ENCODE measurements at regions not wholly inside any gene's neighbourhood (a gene's known extent, or its start where the extent isn't known, plus 50 kb on each side); places are given as distances from the start of the nearest gene placed in this dataset.

DNA sequence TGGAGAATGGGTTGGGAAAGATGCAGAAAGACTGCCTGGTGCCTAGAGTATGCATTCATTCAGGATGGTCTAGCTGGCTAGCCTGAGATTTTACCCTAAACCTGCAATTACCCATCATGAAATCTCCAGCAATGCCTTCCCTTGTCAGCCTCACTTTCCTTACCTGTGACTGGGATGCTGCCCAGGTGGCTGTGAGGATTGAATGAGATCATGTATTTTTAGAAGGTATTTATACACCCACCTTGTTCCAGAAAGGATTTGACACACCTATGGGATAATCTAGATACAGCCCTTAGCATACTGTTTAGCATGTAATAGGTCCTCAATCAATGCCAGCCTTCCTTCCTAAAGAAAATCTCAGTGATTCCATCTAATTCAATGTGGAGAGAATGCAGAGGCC lies 561.4 kb downstream of the CDK5RAP2 start:
- DNase-seq (ENCODE audit: extremely low read depth in 1 of 2, low read depth in 1 of 2): no peak

DNA sequence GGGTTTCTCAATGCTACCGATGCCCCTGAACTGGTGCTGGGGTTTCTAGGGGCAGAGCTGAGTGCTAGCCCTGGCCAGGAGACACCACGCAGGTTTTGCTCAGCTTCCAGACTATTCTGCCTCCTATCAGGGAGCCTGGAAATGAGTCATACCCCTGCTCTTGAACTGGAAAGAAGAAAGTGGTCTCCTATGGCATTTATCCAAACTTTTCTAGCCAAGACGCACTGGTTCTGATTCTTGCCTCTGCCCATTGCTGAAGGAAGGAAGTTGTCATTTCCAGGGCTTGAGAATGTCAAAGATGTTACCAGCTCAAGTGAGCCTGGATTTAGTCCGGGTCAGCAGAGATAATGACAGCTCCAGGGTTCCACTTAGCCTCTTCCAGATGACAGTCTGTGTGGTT lies 561.9 kb downstream of the CDK5RAP2 start:
- no peak for DNase-seq (ENCODE audit: extremely low read depth in 1 of 2, low read depth in 1 of 2)

DNA sequence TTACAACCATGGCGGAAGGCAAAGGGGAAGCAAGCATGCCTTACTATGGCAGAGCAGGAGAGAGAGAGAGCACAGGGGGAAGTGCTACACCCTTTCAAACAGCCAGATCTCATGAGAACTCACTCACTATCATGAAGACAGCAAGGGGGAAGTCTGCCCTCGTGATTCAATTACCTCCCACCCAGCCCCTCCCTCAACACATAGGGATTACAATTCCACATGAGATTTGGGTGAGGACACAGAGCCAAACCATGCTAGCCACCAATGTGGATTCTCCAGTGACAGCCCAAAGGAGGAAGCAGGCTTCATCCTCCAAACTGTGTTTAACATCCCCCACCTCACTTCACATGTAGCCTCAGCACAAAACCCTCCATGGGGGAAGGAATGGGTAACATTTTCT lies 563.7 kb downstream of the CDK5RAP2 start:
- DNase-seq (ENCODE audit: extremely low read depth in 1 of 2, low read depth in 1 of 2): no peak

DNA sequence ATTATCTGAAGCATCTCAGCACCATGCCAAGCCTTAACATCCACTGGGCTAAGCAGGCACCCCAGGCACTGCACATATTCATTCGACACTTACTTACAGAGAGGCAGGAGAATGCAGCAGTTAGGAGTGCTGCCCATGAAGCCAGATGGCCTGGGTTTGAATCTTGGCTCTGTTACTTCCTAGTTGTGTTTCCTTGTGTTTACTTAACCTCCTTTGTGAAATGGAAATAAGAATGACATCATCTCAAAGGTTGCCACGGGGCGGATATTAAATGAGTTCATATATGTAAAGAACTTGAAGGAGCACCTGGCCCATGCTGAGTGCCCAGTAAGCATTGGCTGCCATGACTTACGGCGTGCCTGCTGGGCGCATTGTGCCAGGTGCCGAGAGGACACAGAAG lies 565.2 kb downstream of the CDK5RAP2 start:
- DNase-seq (ENCODE audit: extremely low read depth in 1 of 2, low read depth in 1 of 2): no peak

DNA sequence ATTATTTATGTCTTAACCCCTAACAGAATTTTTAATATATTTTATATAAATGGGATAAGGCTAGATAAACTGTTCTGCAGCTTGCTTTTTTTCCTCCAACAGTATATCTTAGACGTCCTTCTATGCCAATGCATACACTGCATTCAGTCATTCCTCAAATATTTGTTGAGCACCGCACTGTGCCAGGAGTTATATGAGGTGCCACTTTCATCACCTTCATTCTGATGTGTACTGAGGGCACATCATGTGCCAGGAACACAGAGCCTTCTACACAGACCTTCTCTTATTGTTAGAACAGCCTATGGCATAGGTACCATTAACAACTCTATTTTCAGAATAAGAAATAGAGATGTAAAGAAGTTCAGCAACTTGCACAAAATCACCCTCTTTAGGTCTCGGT lies 570.1 kb downstream of the CDK5RAP2 start:
- DNase-seq (ENCODE audit: extremely low read depth in 1 of 2, low read depth in 1 of 2): no peak

DNA sequence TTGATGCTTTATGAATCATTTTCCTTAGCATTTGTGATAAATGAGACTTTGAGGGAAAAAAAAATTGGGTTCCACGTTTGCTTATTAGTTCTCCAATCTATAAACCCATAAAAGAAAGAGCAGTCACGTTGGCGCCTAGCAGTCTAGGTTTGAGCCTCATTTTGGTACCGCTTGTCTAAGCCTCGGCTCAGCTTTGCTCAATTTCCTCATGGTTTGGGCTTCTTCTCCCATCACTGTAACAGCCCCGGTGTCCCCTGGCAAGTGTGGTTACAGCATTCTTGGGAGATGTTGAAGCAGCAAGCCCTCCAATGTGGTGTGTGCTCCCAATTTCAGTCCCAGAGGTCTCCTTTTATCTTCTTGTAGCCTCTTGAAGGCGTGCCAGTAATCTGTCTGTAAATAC lies 578.4 kb downstream of the CDK5RAP2 start:
- DNase-seq (ENCODE audit: extremely low read depth in 1 of 2, low read depth in 1 of 2): no peak

DNA sequence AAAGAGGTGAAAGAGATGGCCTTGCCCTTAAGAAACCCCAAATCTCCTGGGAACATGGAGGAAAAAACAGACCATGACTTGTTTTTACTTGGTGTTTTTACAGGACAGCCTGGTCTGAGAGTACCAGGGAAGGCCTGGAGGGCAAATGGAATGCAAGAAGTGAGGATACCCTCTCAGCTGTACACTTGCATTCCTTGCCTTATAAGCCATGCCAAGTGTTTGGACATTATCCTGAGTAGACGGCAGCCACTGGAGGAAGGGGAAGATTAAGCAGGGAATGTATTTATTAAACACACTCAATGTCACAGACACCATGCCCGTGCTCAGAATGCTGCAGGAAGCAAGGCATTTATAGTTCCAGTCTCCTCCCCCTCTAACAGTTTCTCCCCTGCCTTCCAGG lies 581.4 kb downstream of the CDK5RAP2 start:
- no peak for DNase-seq (ENCODE audit: extremely low read depth in 1 of 2, low read depth in 1 of 2)

DNA sequence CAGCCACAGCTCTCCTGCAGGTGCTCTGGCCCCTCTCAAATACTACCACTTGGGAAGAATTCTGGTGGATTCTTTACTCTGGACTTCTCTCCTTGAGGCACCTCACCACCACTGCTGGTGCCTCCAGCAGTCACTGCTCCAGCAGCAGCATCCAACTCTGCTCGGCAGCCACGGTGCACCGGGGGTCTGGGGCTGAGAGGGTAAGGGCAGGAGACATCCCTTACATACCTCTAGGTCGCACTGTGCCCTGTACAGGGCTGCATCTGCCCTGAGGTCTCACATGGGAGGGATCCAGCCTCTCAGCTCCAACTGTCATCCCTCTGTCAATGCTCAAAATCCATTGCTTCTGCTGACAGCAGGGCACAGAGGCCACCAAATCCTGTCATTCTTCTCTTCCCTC lies 588.2 kb downstream of the CDK5RAP2 start:
- DNase-seq (ENCODE audit: extremely low read depth in 1 of 2, low read depth in 1 of 2): no peak

DNA sequence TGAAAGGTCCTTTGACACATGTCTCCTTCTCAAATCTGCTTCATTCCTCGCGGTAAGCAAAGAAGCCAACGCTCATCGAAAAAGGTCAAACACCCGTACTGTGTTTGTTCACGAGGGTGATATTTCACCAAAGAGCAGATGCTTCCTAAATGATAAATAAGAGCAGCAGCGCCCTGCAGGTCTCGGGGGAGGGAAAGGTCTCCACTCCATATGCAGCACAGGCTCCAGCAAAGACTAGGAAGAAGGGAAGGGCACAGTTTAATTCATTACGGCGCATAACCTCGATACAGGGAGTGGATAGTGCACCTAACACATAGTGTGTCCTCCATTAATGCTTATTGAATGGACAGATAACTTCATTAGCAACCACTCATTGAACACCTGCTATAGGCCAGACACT lies 593.3 kb downstream of the CDK5RAP2 start:
- no peak for DNase-seq (ENCODE audit: extremely low read depth in 1 of 2, low read depth in 1 of 2)

DNA sequence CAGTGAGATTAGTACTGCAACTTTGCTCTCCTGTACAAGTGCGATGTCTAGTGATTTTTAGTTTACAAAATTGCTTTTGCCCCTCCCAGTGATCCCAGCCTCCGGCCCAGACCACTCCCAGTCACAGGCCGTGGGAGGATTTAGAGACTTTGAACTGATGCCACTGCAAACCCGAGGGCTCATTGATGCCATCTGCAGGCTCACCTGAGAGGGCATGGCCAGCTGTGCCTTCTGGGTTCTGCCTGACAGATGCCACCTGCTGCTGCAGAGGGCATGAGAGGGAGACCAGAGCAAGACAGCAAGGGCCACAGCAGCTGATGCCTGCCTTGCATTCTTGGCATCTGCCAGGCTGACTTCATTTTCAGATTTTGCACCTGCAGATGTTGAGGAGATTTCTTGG lies 593.8 kb downstream of the CDK5RAP2 start:
- no peak for DNase-seq (ENCODE audit: extremely low read depth in 1 of 2, low read depth in 1 of 2)

DNA sequence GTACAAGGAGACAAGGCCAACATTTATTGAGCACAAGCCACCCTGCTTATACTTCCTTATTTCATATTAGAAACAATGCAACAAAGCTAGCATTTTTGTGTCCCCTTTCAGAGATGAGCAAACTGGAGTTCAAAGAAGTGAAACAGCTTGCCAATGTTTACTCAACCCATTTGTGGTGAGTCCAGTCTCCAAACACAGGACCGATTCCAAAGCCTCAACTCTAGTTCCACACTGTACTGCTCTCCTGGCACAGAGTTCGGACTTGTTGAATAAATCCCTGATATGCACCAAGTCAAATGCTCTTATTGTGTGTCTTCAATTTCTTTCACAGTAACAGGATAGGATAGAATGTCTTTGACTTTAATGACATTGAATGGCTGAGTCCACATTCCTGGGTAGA lies 604.8 kb upstream of the BRINP1 start:
- no peak for DNase-seq (ENCODE audit: extremely low read depth in 1 of 2, low read depth in 1 of 2)

DNA sequence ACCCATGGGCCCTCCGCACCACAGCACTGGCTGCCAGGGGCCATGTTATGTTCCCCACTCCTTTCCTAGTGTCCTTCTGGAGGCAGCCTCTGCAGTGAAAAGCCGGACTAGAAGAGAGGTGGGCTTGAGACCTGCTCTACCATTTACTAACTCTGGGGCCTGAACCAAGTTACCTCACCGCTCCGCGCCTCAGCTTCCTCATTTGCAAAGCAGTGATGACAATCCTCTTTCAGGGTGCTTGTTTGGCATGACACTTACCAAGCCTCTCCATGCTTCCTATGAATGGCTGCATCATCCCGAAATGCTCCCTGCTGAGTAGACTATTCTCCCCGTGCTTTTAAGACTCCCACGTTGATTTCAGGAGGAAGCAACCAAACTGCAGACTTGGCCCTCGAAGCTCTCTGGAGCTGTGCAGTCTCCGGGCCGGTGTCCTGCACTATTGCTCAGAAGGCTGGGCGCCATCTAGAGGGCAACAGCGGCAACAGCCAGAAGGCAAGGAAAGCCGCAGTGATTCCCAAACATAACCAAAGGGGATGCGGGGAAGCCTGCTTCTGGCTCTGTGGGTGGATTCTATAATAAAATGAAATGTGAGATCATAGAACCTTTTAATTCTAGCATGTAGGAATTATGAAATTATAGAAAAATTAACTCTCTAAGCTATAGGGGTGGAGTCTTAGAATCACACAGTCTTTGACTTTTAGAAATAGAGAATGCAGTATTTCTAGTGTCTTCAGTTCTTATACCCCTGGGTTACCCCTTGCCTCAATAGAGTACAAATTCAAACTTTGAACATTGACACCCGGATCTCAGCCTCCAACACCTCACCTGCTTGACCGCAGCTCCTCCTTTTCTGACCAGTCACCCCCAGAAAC lies 599.8 kb upstream of the BRINP1 start:
- DNase-seq (ENCODE audit: extremely low read depth in 1 of 2, low read depth in 1 of 2): peak in 1 of 2 donors; percentile 5

DNA sequence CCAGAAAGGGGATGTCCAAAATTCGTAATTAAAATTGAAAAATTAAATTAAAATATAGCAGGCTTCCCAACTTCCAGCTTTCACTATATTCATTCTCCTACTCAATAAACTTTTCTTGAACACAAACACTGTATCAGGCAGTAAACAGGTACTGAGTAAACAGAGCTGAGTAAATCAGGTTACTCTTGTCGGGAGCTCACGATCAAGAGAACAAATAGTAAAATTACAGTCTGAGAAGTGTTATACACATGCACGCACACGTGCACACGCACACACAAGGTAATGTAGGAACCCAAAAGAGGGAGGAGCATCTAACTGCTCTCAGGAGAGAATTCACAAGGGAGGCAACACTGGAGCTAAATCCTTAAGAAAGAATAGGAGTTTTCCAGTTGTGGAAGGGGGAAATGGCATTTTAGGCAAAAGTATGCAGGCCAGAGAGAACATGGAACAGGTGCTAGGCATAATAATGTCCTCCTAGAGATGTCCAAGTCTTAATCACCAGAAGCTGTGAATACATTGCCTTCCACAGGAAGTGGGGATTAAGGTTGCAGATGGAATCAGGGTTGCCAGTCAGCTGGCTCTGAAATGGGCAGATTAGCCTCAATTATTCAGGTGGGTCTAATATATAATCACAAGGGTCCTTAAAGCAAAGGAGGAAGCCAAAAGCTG lies 598.8 kb upstream of the BRINP1 start:
- DNase-seq (ENCODE audit: extremely low read depth in 1 of 2, low read depth in 1 of 2): no peak

DNA sequence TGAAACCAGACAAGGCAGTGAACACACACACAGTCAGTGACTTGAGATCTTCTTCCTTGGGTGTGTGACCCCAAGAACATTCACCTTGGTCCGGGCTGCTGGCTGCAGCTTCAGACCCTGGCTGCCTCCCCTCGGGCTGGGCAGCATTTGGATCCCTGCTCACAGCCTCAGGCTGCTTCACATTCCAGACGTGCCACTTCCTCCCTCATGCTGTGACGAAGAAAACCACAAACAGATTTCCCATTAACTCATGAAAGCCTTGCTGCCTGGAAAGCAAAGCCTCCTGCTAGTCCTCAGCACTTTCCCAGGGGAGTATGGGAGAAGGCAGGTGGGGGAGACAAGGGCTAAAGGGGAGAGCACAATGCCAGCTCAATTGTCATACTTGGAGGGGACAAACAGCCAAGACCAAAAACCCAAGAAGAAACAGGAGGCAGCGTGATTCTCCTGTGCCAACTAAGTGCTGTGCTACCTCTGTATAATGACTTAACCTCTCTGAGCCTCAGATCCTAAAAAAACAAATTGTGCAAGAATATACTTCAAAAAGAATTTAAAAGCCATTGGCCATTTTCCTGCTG lies 594.6 kb upstream of the BRINP1 start:
- DNase-seq (ENCODE audit: extremely low read depth in 1 of 2, low read depth in 1 of 2): no peak

DNA sequence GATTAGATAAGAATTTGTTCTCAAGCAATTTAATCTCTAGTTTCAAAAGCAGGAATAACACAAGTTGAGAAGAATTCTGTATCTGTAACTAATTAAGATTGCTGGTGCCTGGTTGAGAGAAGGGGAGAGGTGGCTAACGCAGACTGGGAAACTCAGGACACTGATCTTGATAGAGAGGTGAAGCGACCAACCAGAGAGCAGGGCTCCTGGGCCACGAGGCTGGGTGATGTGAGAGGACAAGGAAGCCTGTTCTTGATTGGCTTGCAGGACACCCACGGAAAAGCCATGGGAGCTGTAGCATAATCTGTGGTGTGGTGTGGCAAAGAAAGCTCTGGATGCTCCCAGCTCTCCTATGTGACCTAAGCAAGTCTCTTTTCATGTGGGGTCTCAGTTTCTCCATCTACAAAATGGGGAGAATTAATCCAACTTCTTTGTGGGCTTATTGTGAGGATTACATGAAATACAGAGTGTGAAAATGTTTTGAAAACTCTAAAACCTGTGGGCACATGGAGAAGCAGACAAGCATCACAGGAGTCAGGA lies 594.1 kb upstream of the BRINP1 start:
- DNase-seq (ENCODE audit: extremely low read depth in 1 of 2, low read depth in 1 of 2): no peak

DNA sequence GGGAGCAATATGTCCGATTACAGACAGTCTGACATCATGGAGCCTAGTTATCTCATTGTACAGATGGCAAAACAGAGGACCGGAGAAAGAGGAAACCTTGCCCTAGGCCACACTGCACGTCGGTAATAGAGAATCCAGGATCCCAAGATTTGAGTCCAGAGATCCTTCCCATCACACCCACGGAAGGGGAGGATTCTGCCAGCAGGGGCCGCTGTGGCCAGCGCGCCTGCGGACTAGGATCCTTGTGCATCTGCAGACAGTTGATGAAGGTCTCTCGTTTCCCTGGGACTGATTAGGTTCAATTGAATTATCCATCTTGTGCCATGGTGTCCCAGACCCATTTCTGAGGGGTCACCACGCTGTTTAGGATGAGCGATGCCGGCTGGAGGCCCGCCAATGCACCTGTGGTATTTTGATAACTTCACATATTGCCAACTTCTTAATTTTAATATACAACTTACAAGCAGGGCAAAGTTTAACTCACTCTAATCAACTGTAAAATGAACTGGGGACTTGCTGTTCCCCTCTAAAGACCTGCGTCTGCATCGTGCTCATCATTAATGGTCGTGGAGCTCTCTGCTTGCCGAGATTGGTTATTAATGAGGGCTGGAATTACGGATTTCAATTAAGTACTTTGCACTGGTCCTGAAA lies 592.7 kb upstream of the BRINP1 start:
- no peak for DNase-seq (ENCODE audit: extremely low read depth in 1 of 2, low read depth in 1 of 2)

DNA sequence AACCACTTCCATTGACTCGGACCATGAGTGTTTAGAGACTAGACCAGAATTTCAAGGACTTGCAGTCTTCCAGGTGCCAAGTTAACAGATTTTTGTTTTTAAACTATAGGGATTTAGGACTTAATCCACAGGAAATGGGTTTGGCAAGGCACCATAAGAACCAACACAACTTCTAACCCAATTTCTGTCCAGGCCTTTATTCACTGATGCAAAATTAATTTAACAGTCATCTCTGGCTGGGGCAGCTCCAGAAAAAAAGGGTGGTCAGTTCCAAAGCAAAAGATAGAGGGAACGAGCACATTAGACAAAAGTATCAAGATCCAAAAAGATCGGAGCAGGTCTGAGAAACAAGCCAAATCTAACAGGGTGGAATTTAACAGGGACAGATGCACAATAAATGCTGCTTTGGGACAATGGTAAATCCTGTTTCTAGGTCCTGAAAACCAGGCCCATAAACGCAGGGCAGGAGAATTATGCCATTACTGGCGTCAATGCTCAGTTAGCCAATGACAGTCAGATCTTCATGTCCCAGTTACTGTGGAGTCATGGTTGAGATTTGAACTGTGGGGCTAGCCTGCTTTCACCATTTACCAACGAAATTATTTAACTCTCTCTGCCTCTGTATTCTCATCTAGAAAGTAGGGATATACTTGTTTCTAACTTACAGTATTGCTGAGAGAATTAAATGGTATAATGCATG lies 590.8 kb upstream of the BRINP1 start:
- no peak for DNase-seq (ENCODE audit: extremely low read depth in 1 of 2, low read depth in 1 of 2)

DNA sequence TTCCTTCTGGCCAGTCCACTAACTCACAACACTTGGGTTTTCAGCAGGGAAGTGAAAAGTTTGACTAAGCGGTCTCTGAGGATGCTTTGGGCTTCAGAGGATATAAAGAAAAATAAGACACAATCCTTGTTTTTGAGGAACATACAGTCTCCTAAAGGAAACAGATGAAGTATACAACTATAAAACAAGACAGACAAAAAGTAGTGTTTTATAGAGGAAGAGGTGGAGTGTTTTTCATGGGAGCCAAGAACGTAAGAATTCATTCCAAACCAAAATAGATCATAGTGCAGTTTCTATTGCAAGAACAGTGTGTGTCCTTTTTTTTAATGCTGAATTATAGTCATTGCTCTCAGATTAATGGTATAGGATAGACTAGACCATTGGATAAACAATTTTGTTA lies 586.9 kb upstream of the BRINP1 start:
- no peak for DNase-seq (ENCODE audit: extremely low read depth in 1 of 2, low read depth in 1 of 2)

DNA sequence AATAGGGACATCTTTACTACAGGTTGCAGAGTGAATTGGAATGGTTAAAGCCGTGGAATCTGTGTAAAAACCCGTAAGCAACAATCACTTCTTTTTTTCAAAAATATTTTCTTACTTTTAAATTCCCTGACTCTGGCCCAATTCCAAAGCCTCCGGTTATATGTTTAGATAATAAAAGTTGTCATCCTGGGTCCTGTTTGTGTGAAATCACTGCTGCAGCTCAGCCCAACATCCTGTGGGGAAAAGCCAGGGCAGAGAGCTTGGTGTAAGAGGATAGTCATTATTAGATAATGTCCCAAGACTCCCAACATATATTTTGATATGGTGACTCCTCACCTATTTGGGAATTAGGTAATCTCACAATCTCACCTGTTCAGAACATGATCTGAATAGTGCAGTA lies 586.0 kb upstream of the BRINP1 start:
- DNase-seq (ENCODE audit: extremely low read depth in 1 of 2, low read depth in 1 of 2): no peak

DNA sequence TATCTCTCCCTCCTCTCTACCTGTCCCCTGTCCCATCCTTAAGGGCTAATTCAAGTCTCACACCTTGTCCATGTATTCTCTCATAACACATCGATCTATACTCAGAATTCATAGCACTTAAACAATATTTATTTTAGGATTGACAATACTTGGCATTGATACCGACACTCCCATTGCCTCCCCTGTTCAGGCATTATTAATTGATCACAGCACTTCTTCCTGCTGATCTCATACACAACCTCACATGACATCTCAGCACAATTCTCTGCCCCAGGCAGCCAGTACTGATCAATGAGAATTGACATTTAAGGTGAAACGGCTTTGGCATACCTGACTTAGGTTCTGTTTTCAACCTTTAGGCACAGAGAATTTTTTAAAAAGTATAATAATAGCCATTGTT lies 582.4 kb upstream of the BRINP1 start:
- no peak for DNase-seq (ENCODE audit: extremely low read depth in 1 of 2, low read depth in 1 of 2)

DNA sequence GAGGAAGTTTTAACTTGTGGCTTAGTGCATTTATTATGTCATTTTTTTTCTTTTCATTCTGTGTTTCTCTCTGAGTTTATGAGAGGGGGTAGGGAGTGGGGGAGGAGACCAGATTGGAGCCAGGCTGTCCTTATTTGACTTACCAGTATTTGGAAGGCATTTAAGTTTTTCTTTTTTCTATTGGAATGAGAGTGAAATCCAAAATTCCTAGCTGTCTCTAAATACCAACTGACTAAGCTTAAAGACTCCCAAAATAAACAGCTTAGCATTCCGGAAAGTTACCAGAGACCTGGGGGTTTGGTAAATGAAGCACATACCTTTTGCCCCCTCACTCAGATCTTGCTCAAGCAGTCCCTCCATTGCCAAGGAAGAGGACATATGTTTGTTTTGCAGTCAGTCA lies 581.9 kb upstream of the BRINP1 start:
- no peak for DNase-seq (ENCODE audit: extremely low read depth in 1 of 2, low read depth in 1 of 2)
